OCI-LY3 (cell line): ENCODE measurements at regions not wholly inside any gene's neighbourhood (a gene's known extent, or its start where the extent isn't known, plus 50 kb on each side); places are given as distances from the start of the nearest gene placed in this dataset.

Source experiments
- H2AFZ ChIP-seq: fragments of 200-600, 300-600 bp; shearing (Covaris generic); 2 replicates; pipeline ENCODE4 v1.6.0; 2014; ENCODE audit warnings: antibody characterized with exemption, low read depth, low read length
- H3K27ac ChIP-seq: fragments of 200-600, 300-600 bp; sonication (generic); 2 replicates; pipeline ENCODE4 v1.5.1; 2014; ENCODE audit warnings: mild to moderate bottlenecking, low read length, moderate library complexity, mixed read lengths
- H3K27me3 ChIP-seq: fragments of 200-600, 300-600 bp; sonication (generic); 2 replicates; pipeline ENCODE4 v1.6.1; 2014; ENCODE audit warnings: low read depth, low read length, mixed read lengths
- H3K36me3 ChIP-seq: fragments of 200-600, 300-600 bp; sonication (generic); replicated peaks from 2 replicates; pipeline ENCODE3; 2014; ENCODE audit warnings: low read depth, low read length, mixed read lengths
- H3K4me1 ChIP-seq: fragments of 300-600, 200-600 bp; sonication (generic); 2 replicates; pipeline ENCODE4 v1.6.1; 2014; ENCODE audit warnings: low read length, mixed read lengths
- H3K4me2 ChIP-seq: fragments of 200-600, 300-600 bp; sonication (generic); 2 replicates; pipeline ENCODE4 v1.6.1; 2014; ENCODE audit warnings: low read length, mixed read lengths
- H3K4me3 ChIP-seq: fragments of 300-600, 200-600 bp; sonication (generic); 2 replicates; pipeline ENCODE4 v1.5.1; 2014; ENCODE audit warnings: antibody characterized with exemption, mild to moderate bottlenecking, low read length, moderate library complexity
- H3K79me2 ChIP-seq: fragments of 300-600, 200-600 bp; shearing (Covaris generic); 2 replicates; pipeline ENCODE4 v1.6.1; 2014; ENCODE audit warnings: mild to moderate bottlenecking, low read length, mixed read lengths
- H3K9ac ChIP-seq: fragments of 300-600, 200-600 bp; shearing (Covaris generic); 2 replicates; pipeline ENCODE4 v1.6.0; 2014; ENCODE audit warnings: mild to moderate bottlenecking, low read length, moderate library complexity
- H3K9me3 ChIP-seq: fragments of 200-600, 300-600 bp; shearing (Covaris generic); 2 replicates; pipeline ENCODE4 v1.6.1; 2014; ENCODE audit warnings: low read length, mixed read lengths; ENCODE audit not compliant: insufficient read depth
- H4K20me1 ChIP-seq: fragments of 200-600, 300-600 bp; sonication (generic); 2 replicates; pipeline ENCODE4 v1.6.1; 2016; ENCODE audit warnings: low read length, mixed read lengths; ENCODE audit not compliant: insufficient read depth
- EZH2phosphoT487 ChIP-seq: fragments of 200-600 bp; shearing (Covaris generic); IDR thresholded peaks from 2 replicates; pipeline ENCODE4 v1.6.1; 2018; ENCODE audit warnings: antibody characterized with exemption, mixed run types, low read depth
- TF ChIP-seq, protein P1 (sequence below): fragments of 200-600, 300-600 bp; sonication (generic); IDR thresholded peaks from 2 replicates; pipeline ENCODE4 v1.5.1; 2014; ENCODE audit warnings: antibody characterized with exemption, low read length, low read depth

DNA sequence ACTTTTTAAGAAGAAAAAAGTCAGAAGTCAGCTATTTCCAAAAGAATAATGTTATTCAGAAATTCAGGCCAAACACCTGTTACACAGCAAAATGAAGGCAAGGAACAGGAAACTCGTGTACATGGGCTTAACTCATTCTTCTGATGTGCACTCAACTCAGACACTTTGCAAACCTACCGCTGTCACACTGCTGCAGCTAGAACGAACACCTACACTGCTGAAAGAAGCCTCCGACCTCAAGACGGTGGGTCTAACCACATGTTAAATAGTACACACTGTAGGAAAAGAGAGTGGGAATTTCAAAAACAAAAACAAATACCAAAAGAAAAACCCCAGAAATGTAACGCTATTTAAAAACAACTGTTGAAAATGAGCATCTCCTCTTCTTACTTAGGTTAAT, 384.5 kb downstream of the IRX1 start:
- H2AFZ ChIP-seq, result no peak overlapping the region
- no peaks in the 10 kb centered on the region for H3K4me1 ChIP-seq
- no peak overlapping the region for H3K9ac ChIP-seq
- no peaks in the 10 kb centered on the region for H3K27me3 ChIP-seq
- H3K27ac ChIP-seq, result no peak overlapping the region
- H3K4me3 ChIP-seq, result no peak overlapping the region
- H3K9me3 ChIP-seq, result no peaks in the 10 kb centered on the region
- no peaks in the 10 kb centered on the region for H3K79me2 ChIP-seq
- H3K4me2 ChIP-seq, result no peak overlapping the region
- H4K20me1 ChIP-seq, result no peaks in the 10 kb centered on the region
- no peak for TF ChIP-seq EZH2phosphoT487
- TF ChIP-seq, protein P1, sequence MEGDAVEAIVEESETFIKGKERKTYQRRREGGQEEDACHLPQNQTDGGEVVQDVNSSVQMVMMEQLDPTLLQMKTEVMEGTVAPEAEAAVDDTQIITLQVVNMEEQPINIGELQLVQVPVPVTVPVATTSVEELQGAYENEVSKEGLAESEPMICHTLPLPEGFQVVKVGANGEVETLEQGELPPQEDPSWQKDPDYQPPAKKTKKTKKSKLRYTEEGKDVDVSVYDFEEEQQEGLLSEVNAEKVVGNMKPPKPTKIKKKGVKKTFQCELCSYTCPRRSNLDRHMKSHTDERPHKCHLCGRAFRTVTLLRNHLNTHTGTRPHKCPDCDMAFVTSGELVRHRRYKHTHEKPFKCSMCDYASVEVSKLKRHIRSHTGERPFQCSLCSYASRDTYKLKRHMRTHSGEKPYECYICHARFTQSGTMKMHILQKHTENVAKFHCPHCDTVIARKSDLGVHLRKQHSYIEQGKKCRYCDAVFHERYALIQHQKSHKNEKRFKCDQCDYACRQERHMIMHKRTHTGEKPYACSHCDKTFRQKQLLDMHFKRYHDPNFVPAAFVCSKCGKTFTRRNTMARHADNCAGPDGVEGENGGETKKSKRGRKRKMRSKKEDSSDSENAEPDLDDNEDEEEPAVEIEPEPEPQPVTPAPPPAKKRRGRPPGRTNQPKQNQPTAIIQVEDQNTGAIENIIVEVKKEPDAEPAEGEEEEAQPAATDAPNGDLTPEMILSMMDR, result no peak
- H3K36me3 ChIP-seq, result no peaks in the 10 kb centered on the region

DNA sequence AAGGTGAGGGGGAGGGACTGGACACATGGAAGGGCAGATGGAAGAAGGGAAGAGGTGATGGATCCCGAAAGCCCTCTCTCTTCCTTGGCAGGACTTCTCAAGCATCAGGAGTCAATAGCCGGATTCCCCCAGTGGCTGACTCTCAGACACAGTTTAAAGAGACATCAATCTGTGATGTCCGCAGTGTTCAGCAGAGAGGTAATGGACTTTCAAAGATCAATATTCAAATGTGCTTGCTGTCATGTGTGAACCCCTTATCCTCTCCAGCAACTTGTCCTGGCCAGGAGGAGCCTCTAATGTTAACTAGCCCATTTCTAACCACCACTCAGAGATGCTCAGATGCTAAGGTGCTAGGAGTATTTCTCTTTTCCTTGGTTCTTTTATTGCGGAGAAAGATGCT, 392.2 kb downstream of the IRX1 start:
- Histone ChIP-seq H3K27me3 (no peaks in the 10 kb centered on the region), H2AFZ (no peak overlapping the region), H3K79me2 (no peaks in the 10 kb centered on the region), H3K36me3 (no peaks in the 10 kb centered on the region), H3K27ac (no peak overlapping the region), H3K4me1 (no peaks in the 10 kb centered on the region), H3K9ac (no peak overlapping the region), H4K20me1 (no peaks in the 10 kb centered on the region), H3K4me2 (no peak overlapping the region), H3K9me3 (no peaks in the 10 kb centered on the region), H3K4me3 (no peak overlapping the region)
- no peak for TF ChIP-seq EZH2phosphoT487
- TF ChIP-seq, protein P1, result no peak

DNA sequence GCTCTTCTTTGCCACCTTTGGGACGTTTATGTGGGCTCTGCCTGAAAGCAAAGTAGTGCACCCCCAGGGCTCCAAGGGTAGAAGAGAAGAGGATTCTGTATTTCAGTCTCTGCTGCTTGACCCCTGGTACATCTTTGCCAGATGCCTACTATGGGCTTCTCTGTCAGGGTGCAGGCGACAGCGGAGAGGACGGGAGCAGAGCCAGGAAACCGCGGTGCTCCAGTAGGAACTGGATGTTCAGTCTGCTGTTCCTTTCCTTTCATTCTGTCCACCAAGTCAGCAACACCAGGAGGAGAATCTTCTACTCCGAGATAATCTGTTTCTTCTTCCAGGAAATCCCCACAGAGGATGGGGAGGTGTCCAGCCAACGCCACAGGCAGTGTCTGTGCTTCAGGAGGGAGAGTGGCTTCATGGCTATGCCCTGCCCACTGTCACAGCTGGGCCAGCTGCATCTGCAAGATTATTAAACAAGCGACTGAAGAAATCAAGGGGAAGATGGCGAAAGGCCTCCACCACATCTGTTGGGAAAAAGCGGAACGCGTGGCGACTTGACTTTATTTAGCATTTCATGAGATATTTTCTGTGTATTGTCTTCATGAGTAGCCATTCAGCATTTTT, 398.3 kb downstream of the IRX1 start:
- H3K36me3 ChIP-seq, result no peaks in the 10 kb centered on the region
- no peak overlapping the region for H2AFZ ChIP-seq
- H3K4me1 ChIP-seq, result no peaks in the 10 kb centered on the region
- TF ChIP-seq, protein P1, result no peak
- no peak for TF ChIP-seq EZH2phosphoT487
- no peak overlapping the region for H3K4me3 ChIP-seq
- H3K27ac ChIP-seq, result no peak overlapping the region
- no peaks in the 10 kb centered on the region for H3K27me3 ChIP-seq
- H3K9me3 ChIP-seq, result no peaks in the 10 kb centered on the region
- no peaks in the 10 kb centered on the region for H3K79me2 ChIP-seq
- H4K20me1 ChIP-seq, result no peaks in the 10 kb centered on the region
- no peak overlapping the region for H3K9ac ChIP-seq
- H3K4me2 ChIP-seq, result no peak overlapping the region

DNA sequence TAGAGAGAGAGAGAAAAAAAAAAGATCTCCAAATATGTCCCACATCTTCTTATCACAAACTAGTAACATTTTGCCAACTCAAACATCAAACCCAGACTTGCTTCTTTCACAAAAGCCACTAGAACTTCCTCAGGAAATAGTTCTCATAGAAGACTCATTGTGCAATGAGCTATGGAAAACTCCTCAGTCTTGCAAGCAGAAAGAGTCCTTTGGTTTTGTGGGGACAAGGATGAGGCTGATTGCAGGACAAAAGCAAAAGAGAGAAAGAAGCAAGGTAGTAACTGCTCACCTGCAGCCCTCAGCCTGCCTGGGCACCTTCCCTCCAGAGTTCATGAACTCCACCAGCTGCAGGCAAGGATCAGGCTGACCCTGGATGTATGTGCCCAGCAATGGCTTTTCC, 399.0 kb downstream of the IRX1 start:
- TF ChIP-seq, protein P1, result no peak
- no peak for TF ChIP-seq EZH2phosphoT487
- H3K27ac ChIP-seq, result no peak overlapping the region
- H3K9me3 ChIP-seq, result no peaks in the 10 kb centered on the region
- H3K4me3 ChIP-seq, result no peak overlapping the region
- no peak overlapping the region for H3K4me2 ChIP-seq
- H3K79me2 ChIP-seq, result no peaks in the 10 kb centered on the region
- no peaks in the 10 kb centered on the region for H3K4me1 ChIP-seq
- H3K27me3 ChIP-seq, result no peaks in the 10 kb centered on the region
- H3K9ac ChIP-seq, result no peak overlapping the region
- H2AFZ ChIP-seq, result no peak overlapping the region
- H3K36me3 ChIP-seq, result no peaks in the 10 kb centered on the region
- no peaks in the 10 kb centered on the region for H4K20me1 ChIP-seq
